ENCODE measurements at regions not wholly inside any gene's neighbourhood (a gene's known extent, or its start where the extent isn't known, plus 50 kb on each side); places are given as distances from the start of the nearest gene placed in this dataset.

- no peak for DNase-seq (ENCODE audit: low spot score)
- TF ChIP-seq, protein P1, sequence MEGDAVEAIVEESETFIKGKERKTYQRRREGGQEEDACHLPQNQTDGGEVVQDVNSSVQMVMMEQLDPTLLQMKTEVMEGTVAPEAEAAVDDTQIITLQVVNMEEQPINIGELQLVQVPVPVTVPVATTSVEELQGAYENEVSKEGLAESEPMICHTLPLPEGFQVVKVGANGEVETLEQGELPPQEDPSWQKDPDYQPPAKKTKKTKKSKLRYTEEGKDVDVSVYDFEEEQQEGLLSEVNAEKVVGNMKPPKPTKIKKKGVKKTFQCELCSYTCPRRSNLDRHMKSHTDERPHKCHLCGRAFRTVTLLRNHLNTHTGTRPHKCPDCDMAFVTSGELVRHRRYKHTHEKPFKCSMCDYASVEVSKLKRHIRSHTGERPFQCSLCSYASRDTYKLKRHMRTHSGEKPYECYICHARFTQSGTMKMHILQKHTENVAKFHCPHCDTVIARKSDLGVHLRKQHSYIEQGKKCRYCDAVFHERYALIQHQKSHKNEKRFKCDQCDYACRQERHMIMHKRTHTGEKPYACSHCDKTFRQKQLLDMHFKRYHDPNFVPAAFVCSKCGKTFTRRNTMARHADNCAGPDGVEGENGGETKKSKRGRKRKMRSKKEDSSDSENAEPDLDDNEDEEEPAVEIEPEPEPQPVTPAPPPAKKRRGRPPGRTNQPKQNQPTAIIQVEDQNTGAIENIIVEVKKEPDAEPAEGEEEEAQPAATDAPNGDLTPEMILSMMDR (IDR thresholded peaks at IDR 0.05; ENCODE audit: borderline replicate concordance, control extremely low read depth, extremely low read depth, insufficient read depth, missing control alignments): no peak
- in situ Hi-C loops (cut with MboI; ENCODE audit: low sequenced_read_pairs, unreplicated experiment): no loop called here
Observed at GRCh38 chr14:43243168-43243567, 1263.9 kb downstream of the FSCB start.

- TF ChIP-seq, protein P1 (IDR thresholded peaks at IDR 0.05; ENCODE audit: borderline replicate concordance, control extremely low read depth, extremely low read depth, insufficient read depth, missing control alignments): no peak
- in situ Hi-C loops (cut with MboI; ENCODE audit: low sequenced_read_pairs, unreplicated experiment): no loop called here
- DNase-seq (ENCODE audit: low spot score): no peak
Observed at GRCh38 chr14:43232261-43232660, 1274.8 kb downstream of the FSCB start.

GRCh38 chr14:43215524-43215923, 1291.6 kb downstream of the FSCB start:
- TF ChIP-seq, protein P1 (IDR thresholded peaks at IDR 0.05; ENCODE audit: borderline replicate concordance, control extremely low read depth, extremely low read depth, insufficient read depth, missing control alignments): no peak
- in situ Hi-C loops (cut with MboI; ENCODE audit: low sequenced_read_pairs, unreplicated experiment): no loop called here
- DNase-seq (ENCODE audit: low spot score): no peak

DNA sequence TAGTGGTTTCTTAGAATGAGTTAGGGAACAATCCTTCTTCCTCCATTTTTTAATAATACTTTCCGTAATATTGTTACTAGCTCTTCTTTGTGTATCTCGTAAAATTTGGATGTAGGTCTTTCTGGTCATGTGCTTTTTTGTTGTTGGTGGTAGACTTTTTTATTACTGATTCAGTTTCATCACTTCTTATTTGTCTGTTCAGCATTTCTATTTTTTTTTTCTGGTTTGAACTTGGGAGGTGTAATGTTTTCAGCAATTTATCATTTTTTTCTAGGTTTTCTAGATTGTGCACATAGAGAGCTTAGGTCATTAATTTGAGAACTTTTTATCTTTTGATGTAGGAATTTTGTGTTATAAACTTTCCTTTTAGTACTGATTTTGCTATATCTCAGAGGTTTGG, 1299.9 kb downstream of the FSCB start:
- in situ Hi-C loops (cut with MboI; ENCODE audit: low sequenced_read_pairs, unreplicated experiment): no loop called here
- TF ChIP-seq, protein P1 (IDR thresholded peaks at IDR 0.05; ENCODE audit: borderline replicate concordance, control extremely low read depth, extremely low read depth, insufficient read depth, missing control alignments): no peak
- no peak for DNase-seq (ENCODE audit: low spot score)

DNA sequence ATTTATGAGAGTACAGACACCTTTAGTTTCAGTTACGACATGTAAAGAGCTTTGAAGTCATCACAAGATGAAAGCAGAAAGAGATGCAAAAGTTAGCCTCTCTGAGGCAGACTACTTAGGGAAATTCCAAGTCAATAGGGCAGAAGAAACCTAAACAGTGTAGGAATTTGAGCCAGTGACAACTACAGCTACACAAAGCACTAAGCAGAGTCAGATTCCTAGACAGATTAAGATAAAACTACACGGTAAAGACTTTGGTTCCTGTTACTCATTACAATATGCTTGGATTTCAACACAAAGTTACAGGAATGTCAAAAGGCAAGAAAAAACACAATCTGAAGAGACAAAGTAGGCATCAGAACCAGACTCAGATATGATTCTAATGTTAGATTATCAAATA, 1302.3 kb downstream of the FSCB start:
- no peak for DNase-seq (ENCODE audit: low spot score)
- in situ Hi-C loops (cut with MboI; ENCODE audit: low sequenced_read_pairs, unreplicated experiment): no loop called here
- TF ChIP-seq, protein P1 (IDR thresholded peaks at IDR 0.05; ENCODE audit: borderline replicate concordance, control extremely low read depth, extremely low read depth, insufficient read depth, missing control alignments): no peak

GRCh38 chr14:43200519-43200918, 1306.6 kb downstream of the FSCB start:
- TF ChIP-seq, protein P1 (IDR thresholded peaks at IDR 0.05; ENCODE audit: borderline replicate concordance, control extremely low read depth, extremely low read depth, insufficient read depth, missing control alignments): no peak
- no peak for DNase-seq (ENCODE audit: low spot score)
- in situ Hi-C loops (cut with MboI; ENCODE audit: low sequenced_read_pairs, unreplicated experiment): no loop called here

- TF ChIP-seq, protein P1 (IDR thresholded peaks at IDR 0.05; ENCODE audit: borderline replicate concordance, control extremely low read depth, extremely low read depth, insufficient read depth, missing control alignments): no peak
- in situ Hi-C loops (cut with MboI; ENCODE audit: low sequenced_read_pairs, unreplicated experiment): no loop called here
- DNase-seq (ENCODE audit: low spot score): no peak
Observed at GRCh38 chr14:43198465-43198864, 1308.6 kb downstream of the FSCB start.

Measured in GM13976 (cell line).